Astrocyte (in vitro differentiated cells and primary cell): ENCODE measurements at regions not wholly inside any gene's neighbourhood (a gene's known extent, or its start where the extent isn't known, plus 50 kb on each side); places are given as distances from the start of the nearest gene placed in this dataset.

ENCODE experiments used
- EZH2 ChIP-seq: IDR thresholded peaks from 2 replicates; pipeline ENCODE4 v1.6.1; 2012; ENCODE audit warnings: mild to moderate bottlenecking, low read length, inconsistent platforms; ENCODE audit not compliant: insufficient read depth
- TF ChIP-seq, protein P1 (sequence below): IDR thresholded peaks from 2 replicates; pipeline ENCODE4 v1.5.1; 2011; ENCODE audit warnings: low read depth, mild to moderate bottlenecking, inconsistent platforms, low read length, moderate library complexity; ENCODE audit not compliant: insufficient read depth

DNA sequence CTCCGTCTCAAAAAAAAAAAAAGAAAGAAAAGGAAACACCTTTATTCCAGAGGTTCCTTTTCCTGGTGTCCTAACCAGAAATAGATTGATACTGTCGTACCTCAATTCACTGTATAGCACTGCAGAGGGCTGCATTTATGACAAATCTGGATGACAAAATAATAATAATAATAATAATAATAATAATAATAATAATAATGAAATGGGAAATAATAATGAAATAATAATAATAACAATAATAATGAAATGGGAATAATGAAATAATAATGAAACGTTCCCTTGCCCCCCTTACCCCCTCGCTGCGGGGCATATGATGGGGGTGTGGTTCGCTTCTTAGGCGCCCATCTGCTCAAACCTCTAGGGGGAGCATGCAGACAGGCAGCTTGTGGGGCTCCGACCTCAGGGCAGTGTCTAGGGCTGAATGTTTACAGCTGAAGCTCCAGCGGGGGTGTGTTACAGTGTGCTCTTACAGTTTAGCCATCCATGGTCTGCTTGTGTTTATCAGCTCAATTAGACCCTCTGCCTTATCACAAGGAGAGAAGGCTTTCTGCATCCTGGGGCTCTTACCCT lies 1088.3 kb upstream of the SEL1L start:
- TF ChIP-seq, protein P1, sequence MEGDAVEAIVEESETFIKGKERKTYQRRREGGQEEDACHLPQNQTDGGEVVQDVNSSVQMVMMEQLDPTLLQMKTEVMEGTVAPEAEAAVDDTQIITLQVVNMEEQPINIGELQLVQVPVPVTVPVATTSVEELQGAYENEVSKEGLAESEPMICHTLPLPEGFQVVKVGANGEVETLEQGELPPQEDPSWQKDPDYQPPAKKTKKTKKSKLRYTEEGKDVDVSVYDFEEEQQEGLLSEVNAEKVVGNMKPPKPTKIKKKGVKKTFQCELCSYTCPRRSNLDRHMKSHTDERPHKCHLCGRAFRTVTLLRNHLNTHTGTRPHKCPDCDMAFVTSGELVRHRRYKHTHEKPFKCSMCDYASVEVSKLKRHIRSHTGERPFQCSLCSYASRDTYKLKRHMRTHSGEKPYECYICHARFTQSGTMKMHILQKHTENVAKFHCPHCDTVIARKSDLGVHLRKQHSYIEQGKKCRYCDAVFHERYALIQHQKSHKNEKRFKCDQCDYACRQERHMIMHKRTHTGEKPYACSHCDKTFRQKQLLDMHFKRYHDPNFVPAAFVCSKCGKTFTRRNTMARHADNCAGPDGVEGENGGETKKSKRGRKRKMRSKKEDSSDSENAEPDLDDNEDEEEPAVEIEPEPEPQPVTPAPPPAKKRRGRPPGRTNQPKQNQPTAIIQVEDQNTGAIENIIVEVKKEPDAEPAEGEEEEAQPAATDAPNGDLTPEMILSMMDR = no peak
- no peak for TF ChIP-seq EZH2
